ENCODE measurements at regions not wholly inside any gene's neighbourhood (a gene's known extent, or its start where the extent isn't known, plus 50 kb on each side); places are given as distances from the start of the nearest gene placed in this dataset.

- no peak for TF ChIP-seq CTCF (IDR thresholded peaks at IDR 0.05; ENCODE audit: low read depth, low read length)
- Histone ChIP-seq H3K27me3 (ENCODE audit: control insufficient read depth, insufficient read depth, low read length) (no peaks in the 10 kb centered on the region), H3K9me3 (ENCODE audit: control insufficient read depth, insufficient read depth, low read length) (peaks cover 22% of the 10 kb centered on the region), H3K4me3 (ENCODE audit: low read depth, low read length) (no peak overlapping the region), H3K27ac (ENCODE audit: low read depth, low read length) (no peak overlapping the region)
- ChIA-PET CTCF (no interaction called here), POLR2A (no interaction called here)
- no peak for DNase-seq (ENCODE audit: low read depth, low spot score)
These were observed 152.5 kb upstream of the CHST15 start for GRCh38 chr10:124245806-124246440.

GRCh38 chr10:124245191-124245590 lies 151.8 kb upstream of the CHST15 start:
- POLR2A ChIA-PET, result no interaction called here
- TF ChIP-seq CTCF (IDR thresholded peaks at IDR 0.05; ENCODE audit: low read depth, low read length), result no peak
- Histone ChIP-seq H3K27ac (ENCODE audit: low read depth, low read length) (no peak overlapping the region), H3K9me3 (ENCODE audit: control insufficient read depth, insufficient read depth, low read length) (peaks cover 26% of the 10 kb centered on the region), H3K4me3 (ENCODE audit: low read depth, low read length) (no peak overlapping the region), H3K27me3 (ENCODE audit: control insufficient read depth, insufficient read depth, low read length) (no peaks in the 10 kb centered on the region)
- CTCF ChIA-PET, result no interaction called here
- DNase-seq (ENCODE audit: low read depth, low spot score), result no peak

- no peak for DNase-seq (ENCODE audit: low read depth, low spot score)
- H3K9me3 ChIP-seq (ENCODE audit: control insufficient read depth, insufficient read depth, low read length), result peaks cover 26% of the 10 kb centered on the region
- H3K27me3 ChIP-seq (ENCODE audit: control insufficient read depth, insufficient read depth, low read length), result no peaks in the 10 kb centered on the region
- no peak overlapping the region for H3K4me3 ChIP-seq (ENCODE audit: low read depth, low read length)
- ChIA-PET CTCF (no interaction called here), POLR2A (no interaction called here)
- TF ChIP-seq CTCF (IDR thresholded peaks at IDR 0.05; ENCODE audit: low read depth, low read length), result no peak
- H3K27ac ChIP-seq (ENCODE audit: low read depth, low read length), result no peak overlapping the region
These were observed 151.0 kb upstream of the CHST15 start for GRCh38 chr10:124244256-124244877.

GRCh38 chr10:124243702-124244121 lies 150.3 kb upstream of the CHST15 start:
- no peak for DNase-seq (ENCODE audit: low read depth, low spot score)
- TF ChIP-seq CTCF (IDR thresholded peaks at IDR 0.05; ENCODE audit: low read depth, low read length), result no peak
- no peaks in the 10 kb centered on the region for H3K27me3 ChIP-seq (ENCODE audit: control insufficient read depth, insufficient read depth, low read length)
- ChIA-PET POLR2A (no interaction called here), CTCF (no interaction called here)
- no peak overlapping the region for H3K27ac ChIP-seq (ENCODE audit: low read depth, low read length)
- no peak overlapping the region for H3K4me3 ChIP-seq (ENCODE audit: low read depth, low read length)
- peaks cover 26% of the 10 kb centered on the region for H3K9me3 ChIP-seq (ENCODE audit: control insufficient read depth, insufficient read depth, low read length)

GRCh38 chr10:124242791-124243190 lies 149.4 kb upstream of the CHST15 start:
- POLR2A ChIA-PET, result no interaction called here
- no peak for DNase-seq (ENCODE audit: low read depth, low spot score)
- CTCF ChIA-PET, result no interaction called here

More at GRCh38 chr10:124242791-124243190, 149.4 kb upstream of the CHST15 start:
- Histone ChIP-seq H3K27ac (ENCODE audit: low read depth, low read length) (no peak overlapping the region), H3K27me3 (ENCODE audit: control insufficient read depth, insufficient read depth, low read length) (no peaks in the 10 kb centered on the region), H3K4me3 (ENCODE audit: low read depth, low read length) (no peak overlapping the region), H3K9me3 (ENCODE audit: control insufficient read depth, insufficient read depth, low read length) (peaks cover 27% of the 10 kb centered on the region)
- TF ChIP-seq CTCF (IDR thresholded peaks at IDR 0.05; ENCODE audit: low read depth, low read length), result no peak
